Mesothelial cell of epicardium (in vitro differentiated cells): ENCODE measurements at regions not wholly inside any gene's neighbourhood (a gene's known extent, or its start where the extent isn't known, plus 50 kb on each side); places are given as distances from the start of the nearest gene placed in this dataset.
A peak's percentile ranks its signal among the peaks of the same experiment; 100 is the strongest.

Source experiments
- DNase-seq, 2 experiments: peaks; one replicate each; pipeline ENCODE4 v3.0.0; 2021; ENCODE audit warnings: low spot score in 2 of 2; ENCODE audit not compliant: unreplicated experiment in 2 of 2
- H3K27ac Mint-ChIP-seq: 2 replicates; pipeline ENCODE4 v1.8.0; 2021; ENCODE audit warnings: mixed read lengths
- H3K27me3 Mint-ChIP-seq: 2 replicates; pipeline ENCODE4 v1.8.0; 2021; ENCODE audit warnings: low read depth, mixed read lengths
- H3K36me3 Mint-ChIP-seq: 2 replicates; pipeline ENCODE4 v1.8.0; 2021; ENCODE audit warnings: mixed read lengths
- H3K4me1 Mint-ChIP-seq: 2 replicates; pipeline ENCODE4 v1.8.0; 2021; ENCODE audit warnings: mixed read lengths
- H3K4me3 Mint-ChIP-seq: 2 replicates; pipeline ENCODE4 v1.8.0; 2021; ENCODE audit warnings: mild to moderate bottlenecking, moderate library complexity, mixed read lengths
- H3K9me3 Mint-ChIP-seq: 2 replicates; pipeline ENCODE4 v1.8.0; 2021; ENCODE audit warnings: mixed read lengths
- CTCF ChIP-seq: fragments of 200-600 bp; sonication (generic); IDR thresholded peaks from one replicate; pipeline ENCODE4 v1.5.0; 2021; ENCODE audit warnings: antibody characterized with exemption; ENCODE audit not compliant: unreplicated experiment

- no peak for TF ChIP-seq CTCF
- H3K9me3 Mint-ChIP-seq = peaks cover 3% of the 10 kb centered on the region
- H3K27me3 Mint-ChIP-seq = no peaks in the 10 kb centered on the region
- peaks cover 15% of the 10 kb centered on the region for H3K4me1 Mint-ChIP-seq
- H3K27ac Mint-ChIP-seq = peak overlapping the region; percentile 67
- H3K36me3 Mint-ChIP-seq = peaks cover 5% of the 10 kb centered on the region
- no peak for DNase-seq
- no peak overlapping the region for H3K4me3 Mint-ChIP-seq
Measured at GRCh38 chr3:106431721-106432120, 562.9 kb upstream of the CBLB start.

GRCh38 chr3:106435899-106436453 is 567.2 kb upstream of the CBLB start:
- no peak for DNase-seq
- Mint-ChIP-seq H3K4me1 (peaks cover 12% of the 10 kb centered on the region), H3K9me3 (no peaks in the 10 kb centered on the region), H3K4me3 (no peak overlapping the region), H3K27ac (no peak overlapping the region), H3K27me3 (no peaks in the 10 kb centered on the region), H3K36me3 (no peaks in the 10 kb centered on the region)
- no peak for TF ChIP-seq CTCF

GRCh38 chr3:106438887-106439286 is 570.1 kb upstream of the CBLB start:
- peaks cover 4% of the 10 kb centered on the region for H3K9me3 Mint-ChIP-seq
- no peak for TF ChIP-seq CTCF

GRCh38 chr3:106440672-106441071 is 571.9 kb upstream of the CBLB start:
- Mint-ChIP-seq H3K9me3 (peaks cover 4% of the 10 kb centered on the region), H3K27me3 (no peaks in the 10 kb centered on the region), H3K36me3 (no peaks in the 10 kb centered on the region), H3K4me3 (no peak overlapping the region), H3K27ac (no peak overlapping the region), H3K4me1 (peaks cover 19% of the 10 kb centered on the region)
- no peak for TF ChIP-seq CTCF
- DNase-seq = no peak

More at GRCh38 chr3:106438887-106439286, 570.1 kb upstream of the CBLB start:
- DNase-seq = no peak
- Mint-ChIP-seq H3K4me3 (no peak overlapping the region), H3K36me3 (no peaks in the 10 kb centered on the region), H3K27ac (no peak overlapping the region), H3K4me1 (peaks cover 11% of the 10 kb centered on the region), H3K27me3 (no peaks in the 10 kb centered on the region)

GRCh38 chr3:106446271-106446670 is 577.5 kb upstream of the CBLB start:
- Mint-ChIP-seq H3K4me1 (peaks cover 51% of the 10 kb centered on the region), H3K4me3 (no peak overlapping the region), H3K27me3 (no peaks in the 10 kb centered on the region), H3K36me3 (peaks cover 5% of the 10 kb centered on the region), H3K9me3 (peaks cover 16% of the 10 kb centered on the region), H3K27ac (peak overlapping the region; percentile 54)
- no peak for TF ChIP-seq CTCF
- DNase-seq = no peak
